Gastrocnemius medialis (tissue), 4 donors: ENCODE measurements at regions not wholly inside any gene's neighbourhood (a gene's known extent, or its start where the extent isn't known, plus 50 kb on each side); places are given as distances from the start of the nearest gene placed in this dataset.

Experiments
- CTCF ChIP-seq, 5 experiments: fragments of 450-650 bp in 3 of 5; fragments of 200-600 bp in 2 of 5; sonication (generic) in 2 of 5; IDR thresholded peaks in 4 of 5; conservative IDR thresholded peaks in 1 of 5; 1 replicate in 4 of 5; 2 replicates in 1 of 5; pipeline ENCODE4 v1.5.1; 2016 to 2019; ENCODE audit warnings: antibody characterized with exemption in 5 of 5, mild to moderate bottlenecking in 3 of 5, moderate library complexity in 3 of 5
- POLR2A ChIP-seq, 2 donors: fragments of 450-650 bp; IDR thresholded peaks; one replicate each; pipeline ENCODE4 v1.6.1; 2017; ENCODE audit warnings: antibody characterized with exemption in 2 of 2, mild to moderate bottlenecking in 2 of 2, moderate library complexity in 2 of 2

- no peak for TF ChIP-seq CTCF (IDR thresholded peaks at IDR 0.05 in 4 of 5, conservative IDR thresholded peaks at IDR 0.05 in 1 of 5)
- TF ChIP-seq POLR2A (IDR thresholded peaks at IDR 0.05), result no peak
Measured at GRCh38 chr3:90044084-90044816, 936.8 kb downstream of the EPHA3 start.
